GM12878 (cell line): ENCODE measurements at regions not wholly inside any gene's neighbourhood (a gene's known extent, or its start where the extent isn't known, plus 50 kb on each side); places are given as distances from the start of the nearest gene placed in this dataset.

ENCODE experiments used
- ATAC-seq: fragments of 200-7000 bp; cut with Tn5 transposase; 3 replicates; pipeline ENCODE4 v1.9.1; 2020; ENCODE audit warnings: mild to moderate bottlenecking, moderate library complexity
- BruUV-seq: library from RNA; stranded (reverse); fragments of 400-500 nt; replicated peaks from 2 replicates; lab custom pipeline; 2021; lab: Mats Ljungman, UMichigan
- CTCF ChIA-PET: fragments of 300-600 bp; sonication (Branson Sonifier 250); formaldehyde crosslinking; extraction: SDS; loops from one replicate; lab custom pipeline; 2021; ENCODE audit warnings: inconsistent platforms; lab: Yijun Ruan, JAX
- POLR2A ChIA-PET: fragments of 350-600 bp; formaldehyde crosslinking; extraction: SDS; loops from one replicate; lab custom pipeline; 2021; ENCODE audit warnings: inconsistent platforms; lab: Charles Lee
- RAD21 ChIA-PET: fragments of 300-600 bp; sonication (Branson Sonifier 250); formaldehyde crosslinking; loops from one replicate; lab custom pipeline; 2023; ENCODE audit warnings: antibody characterized with exemption; ENCODE audit not compliant: unreplicated experiment; lab: Charles Lee
- SMC1A ChIA-PET: fragments of 300-600 bp; sonication (Branson Sonifier 250); formaldehyde crosslinking; loops from one replicate; lab custom pipeline; 2023; ENCODE audit not compliant: unreplicated experiment, uncharacterized antibody; lab: Charles Lee
- DNase-seq: peaks from one replicate; pipeline ENCODE4 v3.0.0-alpha.2; 2011; ENCODE audit warnings: low read depth, low spot score
- FAIRE-seq: peaks from 3 replicates; lab custom pipeline; 2011; peaks lifted over from hg19 to GRCh38; lab: Jason Lieb, UNC
- H2AFZ ChIP-seq: 2 replicates; pipeline ENCODE4 v1.6.0; 2011; ENCODE audit warnings: low read depth, low read length, control low read depth; ENCODE audit not compliant: control insufficient read depth
- H3K27ac ChIP-seq: 2 replicates; pipeline ENCODE4 v1.5.1; 2011; ENCODE audit warnings: control low read depth; ENCODE audit not compliant: control insufficient read depth, insufficient read depth
- H3K27me3 ChIP-seq, 2 experiments: replicated peaks in 1 of 2; 2 replicates each; pipeline versions ENCODE4 v1.6.0 to v1.6.1; 2011; ENCODE audit warnings: low read length in 1 of 2; ENCODE audit not compliant: control insufficient read depth in 2 of 2, insufficient read depth in 2 of 2
- H3K36me3 ChIP-seq, 2 experiments: 2 replicates each; pipeline ENCODE4 v1.5.1; 2011; ENCODE audit warnings: low read length in 1 of 2; ENCODE audit not compliant: control insufficient read depth in 2 of 2, insufficient read depth in 2 of 2
- H3K4me1 ChIP-seq: 2 replicates; pipeline ENCODE4 v1.6.1; 2011; ENCODE audit warnings: mild to moderate bottlenecking, low read length, moderate library complexity, mixed read lengths; ENCODE audit not compliant: control insufficient read depth, insufficient read depth
- H3K4me2 ChIP-seq: 2 replicates; pipeline ENCODE4 v1.6.0; 2011; ENCODE audit warnings: control low read depth; ENCODE audit not compliant: control insufficient read depth, insufficient read depth
- H3K4me3 ChIP-seq: fragments of 200-600 bp; sonication (generic); 2 replicates; pipeline ENCODE4 v1.5.1; 2016
- H3K79me2 ChIP-seq: 2 replicates; pipeline ENCODE4 v1.6.0; 2011; ENCODE audit warnings: low read length; ENCODE audit not compliant: control insufficient read depth, insufficient read depth
- H3K9ac ChIP-seq: 2 replicates; pipeline ENCODE4 v1.8.0; 2011; ENCODE audit warnings: low read length, control low read depth, mixed read lengths; ENCODE audit not compliant: control insufficient read depth, insufficient read depth
- H3K9me3 ChIP-seq: replicated peaks from 3 replicates; pipeline ENCODE4 v1.5.1; 2011; ENCODE audit warnings: mild to moderate bottlenecking, low read length; ENCODE audit not compliant: control insufficient read depth, insufficient read depth
- H4K20me1 ChIP-seq: 2 replicates; pipeline ENCODE4 v1.6.0; 2011; ENCODE audit not compliant: control insufficient read depth, insufficient read depth
- ATF2 ChIP-seq: IDR thresholded peaks from 2 replicates; pipeline ENCODE4 v1.6.1; 2012; ENCODE audit warnings: low read length, inconsistent platforms
- BACH1 ChIP-seq: fragments of 450-650 bp; IDR thresholded peaks from 2 replicates; pipeline ENCODE4 v1.6.1; 2017; ENCODE audit warnings: mild to moderate bottlenecking, borderline replicate concordance
- BRCA1 ChIP-seq: IDR thresholded peaks from 2 replicates; pipeline ENCODE4 v1.6.1; 2011; ENCODE audit warnings: low read depth, low read length, improper control_type of control experiment
- CBX3 ChIP-seq: fragments of 200-600 bp; sonication (generic); IDR thresholded peaks from 2 replicates; pipeline ENCODE4 v1.6.1; 2016; ENCODE audit warnings: low read depth, borderline replicate concordance
- CHD1 ChIP-seq: IDR thresholded peaks from 2 replicates; pipeline ENCODE4 v1.6.1; 2012; ENCODE audit warnings: low read depth, low read length, improper control_type of control experiment
- HDAC2 ChIP-seq: fragments of 200-600 bp; sonication (generic); IDR thresholded peaks from 2 replicates; pipeline ENCODE4 v1.6.1; 2017
- NR2C1 ChIP-seq: fragments of 450-650 bp; IDR thresholded peaks from 2 replicates; pipeline ENCODE4 v1.6.1; 2017; ENCODE audit warnings: antibody characterized with exemption, mild to moderate bottlenecking, moderate library complexity
- RBBP5 ChIP-seq: fragments of 200-600 bp; sonication (generic); conservative IDR thresholded peaks from 2 replicates; pipeline ENCODE4 v1.6.1; 2016
- ZNF384 ChIP-seq: IDR thresholded peaks from 2 replicates; pipeline ENCODE4 v1.6.1; 2012; ENCODE audit warnings: low read depth, mild to moderate bottlenecking, low read length, improper control_type of control experiment, borderline replicate concordance
- WGBS: methylation state at CpG from one replicate; pipeline ENCODE4 v1.1.6; 2016; ENCODE audit warnings: low lambda C conversion rate; ENCODE audit not compliant: insufficient replicate concordance, insufficient coverage; ENCODE audit errors: missing lambda C conversion rate; 5-methylcytosine and 5-hydroxymethylcytosine counted together
- in situ Hi-C: fragments of 300-500 bp; cut with MboI; formaldehyde crosslinking; loops from 9 replicates; pipeline ENCODE4 v1.14.3; 2018; ENCODE audit warnings: mixed read lengths
- intact Hi-C: fragments of 100-400 bp; cut with micrococcal nuclease; formaldehyde crosslinking; loops from one replicate; pipeline ENCODE4 v1.14.2; 2022; ENCODE audit not compliant: unreplicated experiment
- TF ChIP-seq, protein P1 (sequence below): IDR thresholded peaks from 2 replicates; pipeline ENCODE4 v1.6.1; 2011; ENCODE audit warnings: borderline replicate concordance, low read depth, mild to moderate bottlenecking, moderate library complexity, mixed read lengths, low read length; ENCODE audit not compliant: insufficient read depth; ENCODE audit errors: extremely low read length
- TF ChIP-seq, protein P2 (sequence below): fragments of 150-350 bp; IDR thresholded peaks from 2 replicates; pipeline ENCODE4 v1.6.1; 2014; ENCODE audit warnings: mild to moderate bottlenecking, low read depth, low read length
- TF ChIP-seq, protein P3 (sequence below): IDR thresholded peaks from 2 replicates; pipeline ENCODE4 v1.6.1; 2011; ENCODE audit warnings: low read depth, low read length, improper control_type of control experiment, borderline replicate concordance

DNA sequence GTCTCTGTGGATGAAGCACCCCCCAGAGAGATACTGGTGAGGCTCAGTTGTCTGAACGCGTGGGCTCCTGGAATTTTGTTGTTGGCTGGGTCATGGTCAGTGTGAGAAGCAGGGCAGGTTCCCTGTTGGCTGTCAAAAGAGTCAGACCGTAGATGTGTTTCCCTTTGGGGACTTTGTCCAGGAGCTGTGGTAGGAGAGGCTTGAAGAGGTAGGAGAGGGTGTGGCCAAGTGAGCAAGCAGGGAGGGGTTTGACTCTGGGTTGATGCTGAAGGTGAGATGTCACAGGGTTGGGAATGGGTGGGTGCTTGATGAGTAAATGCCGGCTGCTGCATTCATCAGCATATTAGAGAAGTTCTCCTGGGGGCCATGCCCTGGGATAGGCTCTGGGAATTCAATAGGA lies 803.2 kb downstream of the TBC1D22A start (continued):
- no peak for TF ChIP-seq BRCA1

DNA sequence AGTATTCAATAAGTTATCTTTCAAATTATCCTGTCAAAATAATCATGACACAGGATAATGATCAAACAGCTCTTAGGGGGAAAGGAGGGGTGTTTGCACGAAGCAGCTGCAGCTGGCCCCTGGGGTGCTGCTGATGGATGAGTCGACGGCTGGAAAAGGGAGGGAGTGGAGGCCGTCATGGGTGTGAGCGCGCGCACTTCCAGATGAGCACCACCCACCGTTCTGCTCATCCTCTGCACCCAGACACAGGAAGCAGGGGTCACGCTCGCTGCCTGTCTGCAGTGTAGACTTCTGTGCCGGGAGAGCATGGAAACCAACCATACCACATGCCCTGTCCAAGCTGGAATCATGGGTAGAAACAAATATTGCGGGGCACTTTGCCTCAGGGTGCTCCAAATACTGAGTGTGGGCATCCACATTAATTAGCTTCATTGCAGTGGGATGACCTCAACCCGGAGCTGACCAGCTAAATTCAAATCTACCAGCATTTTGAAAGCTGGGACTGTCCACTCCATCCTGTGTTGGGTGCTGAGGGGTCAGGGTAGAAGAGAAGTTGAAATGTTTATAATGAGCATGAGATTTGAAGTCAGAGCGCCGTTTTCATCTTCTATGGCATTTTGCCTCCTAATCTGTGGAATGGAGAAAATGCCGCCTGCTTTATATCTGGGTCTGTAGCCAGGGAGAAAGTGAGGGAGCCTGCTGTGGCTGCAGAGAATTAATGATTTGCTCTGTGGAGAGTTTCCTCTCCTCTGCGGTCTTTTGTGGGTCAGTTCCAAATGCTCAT lies 802.4 kb downstream of the TBC1D22A start:
- Histone ChIP-seq H3K27me3 (no peaks in the 10 kb centered on the region), H3K36me3 (no peaks in the 10 kb centered on the region), H3K4me2 (no peak overlapping the region), H3K4me3 (no peak overlapping the region), H3K9ac (no peak overlapping the region), H3K27ac (no peak overlapping the region), H3K79me2 (no peaks in the 10 kb centered on the region), H2AFZ (no peak overlapping the region), H3K9me3 (no peaks in the 10 kb centered on the region; the same call in 2 of the 3 replicates), H4K20me1 (no peaks in the 10 kb centered on the region), H3K4me1 (no peaks in the 10 kb centered on the region)
- no peak for DNase-seq
- POLR2A ChIA-PET = no interaction called here
- RAD21 ChIA-PET = no interaction called here
- TF ChIP-seq ZNF384 (no peak), HDAC2 (no peak), BACH1 (no peak), RBBP5 (no peak), NR2C1 (no peak), CBX3 (no peak), CHD1 (no peak), ATF2 (no peak)
- TF ChIP-seq, protein P1, sequence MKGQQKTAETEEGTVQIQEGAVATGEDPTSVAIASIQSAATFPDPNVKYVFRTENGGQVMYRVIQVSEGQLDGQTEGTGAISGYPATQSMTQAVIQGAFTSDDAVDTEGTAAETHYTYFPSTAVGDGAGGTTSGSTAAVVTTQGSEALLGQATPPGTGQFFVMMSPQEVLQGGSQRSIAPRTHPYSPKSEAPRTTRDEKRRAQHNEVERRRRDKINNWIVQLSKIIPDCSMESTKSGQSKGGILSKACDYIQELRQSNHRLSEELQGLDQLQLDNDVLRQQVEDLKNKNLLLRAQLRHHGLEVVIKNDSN = no peak
- TF ChIP-seq, protein P2, sequence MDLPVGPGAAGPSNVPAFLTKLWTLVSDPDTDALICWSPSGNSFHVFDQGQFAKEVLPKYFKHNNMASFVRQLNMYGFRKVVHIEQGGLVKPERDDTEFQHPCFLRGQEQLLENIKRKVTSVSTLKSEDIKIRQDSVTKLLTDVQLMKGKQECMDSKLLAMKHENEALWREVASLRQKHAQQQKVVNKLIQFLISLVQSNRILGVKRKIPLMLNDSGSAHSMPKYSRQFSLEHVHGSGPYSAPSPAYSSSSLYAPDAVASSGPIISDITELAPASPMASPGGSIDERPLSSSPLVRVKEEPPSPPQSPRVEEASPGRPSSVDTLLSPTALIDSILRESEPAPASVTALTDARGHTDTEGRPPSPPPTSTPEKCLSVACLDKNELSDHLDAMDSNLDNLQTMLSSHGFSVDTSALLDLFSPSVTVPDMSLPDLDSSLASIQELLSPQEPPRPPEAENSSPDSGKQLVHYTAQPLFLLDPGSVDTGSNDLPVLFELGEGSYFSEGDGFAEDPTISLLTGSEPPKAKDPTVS = no peak
- TF ChIP-seq, protein P3, sequence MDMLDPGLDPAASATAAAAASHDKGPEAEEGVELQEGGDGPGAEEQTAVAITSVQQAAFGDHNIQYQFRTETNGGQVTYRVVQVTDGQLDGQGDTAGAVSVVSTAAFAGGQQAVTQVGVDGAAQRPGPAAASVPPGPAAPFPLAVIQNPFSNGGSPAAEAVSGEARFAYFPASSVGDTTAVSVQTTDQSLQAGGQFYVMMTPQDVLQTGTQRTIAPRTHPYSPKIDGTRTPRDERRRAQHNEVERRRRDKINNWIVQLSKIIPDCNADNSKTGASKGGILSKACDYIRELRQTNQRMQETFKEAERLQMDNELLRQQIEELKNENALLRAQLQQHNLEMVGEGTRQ = no peak
- ATAC-seq = no peak
- intact Hi-C loops (no loop called here), in situ Hi-C loops (no loop called here)
- SMC1A ChIA-PET = no interaction called here
- FAIRE-seq = no peak
- 62% methylated on average over 17 of the region's 17 CpGs for WGBS
- BruUV-seq = no TSS peak
- CTCF ChIA-PET = interaction anchor here (0.6 kb wide), 1 partner anchor 159 kb away, joined by 3 read pairs; no protein-coding TSS in a partner anchor
